Endothelial cell of umbilical vein (primary cell): ENCODE measurements at regions not wholly inside any gene's neighbourhood (a gene's known extent, or its start where the extent isn't known, plus 50 kb on each side); places are given as distances from the start of the nearest gene placed in this dataset.

Experiments used
- BruUV-seq: library from RNA; stranded (reverse); fragments of 400-500 nt; replicated peaks from 2 replicates; lab custom pipeline; 2021; lab: Mats Ljungman, UMichigan
- CTCF ChIA-PET: fragments of 300-600, 350-600 bp; sonication (Branson Sonifier 250); formaldehyde crosslinking; loops from one replicate; lab custom pipeline; 2021; ENCODE audit warnings: antibody characterized with exemption, inconsistent platforms; lab: Charles Lee
- POLR2A ChIA-PET: fragments of 300-600, 350-600 bp; sonication (Branson Sonifier 250); formaldehyde crosslinking; loops from one replicate; lab custom pipeline; 2021; ENCODE audit warnings: antibody characterized with exemption, inconsistent platforms; lab: Charles Lee
- DNase-seq: peaks from one replicate; pipeline ENCODE4 v3.0.0-alpha.2; 2011; ENCODE audit warnings: low read depth, low spot score
- FAIRE-seq: peaks from 2 replicates; lab custom pipeline; 2011; peaks lifted over from hg19 to GRCh38; lab: Jason Lieb, UNC
- H2AFZ ChIP-seq: 2 replicates; pipeline ENCODE4 v1.6.0; 2012; ENCODE audit warnings: low read depth, low read length, control low read depth, inconsistent platforms
- H3K27ac ChIP-seq: 2 replicates; pipeline ENCODE4 v1.5.1; 2011; ENCODE audit warnings: low read depth, mild to moderate bottlenecking, control low read depth, low read length, moderate library complexity; ENCODE audit not compliant: insufficient read depth
- H3K27me3 ChIP-seq, 2 experiments: 2 replicates each; pipeline versions ENCODE4 v1.6.0 to v1.6.1; 2011; ENCODE audit warnings: low read length in 2 of 2, mixed read lengths in 1 of 2; ENCODE audit not compliant: control insufficient read depth in 2 of 2, insufficient read depth in 2 of 2
- H3K36me3 ChIP-seq, 2 experiments: 2 replicates in 1 of 2; 3 replicates in 1 of 2; pipeline ENCODE4 v1.5.1; 2011; ENCODE audit warnings: low read length in 2 of 2, mild to moderate bottlenecking in 1 of 2, moderate library complexity in 1 of 2; ENCODE audit not compliant: control insufficient read depth in 2 of 2, insufficient read depth in 2 of 2; ENCODE audit errors: extremely low read depth in 1 of 2
- H3K4me1 ChIP-seq: 3 replicates; pipeline ENCODE4 v1.5.1; 2011; ENCODE audit warnings: mild to moderate bottlenecking, low read length; ENCODE audit not compliant: control insufficient read depth, insufficient read depth; ENCODE audit errors: extremely low read depth
- H3K4me2 ChIP-seq: 2 replicates; pipeline ENCODE4 v1.6.1; 2011; ENCODE audit warnings: low read length, control low read depth, mixed read lengths; ENCODE audit not compliant: insufficient read depth
- H3K4me3 ChIP-seq, 3 experiments: fragments of 200-600 bp in 1 of 3; sonication (generic), shearing (Covaris generic) in 1 of 3; replicated peaks in 1 of 3; 2 replicates each; pipeline ENCODE4 v1.5.1; 2011 to 2016; ENCODE audit warnings: control low read depth in 3 of 3, low read length in 3 of 3, mild to moderate bottlenecking in 2 of 3, inconsistent platforms in 1 of 3, low read depth in 1 of 3, moderate library complexity in 1 of 3; ENCODE audit not compliant: insufficient read depth in 1 of 3
- H3K79me2 ChIP-seq: 2 replicates; pipeline ENCODE4 v1.6.0; 2012; ENCODE audit warnings: low read length, inconsistent platforms; ENCODE audit not compliant: control insufficient read depth, insufficient read depth
- H3K9ac ChIP-seq: replicated peaks from 2 replicates; pipeline ENCODE3; 2011; ENCODE audit warnings: low read length, control low read depth; ENCODE audit not compliant: insufficient read depth; ENCODE audit errors: extremely low read depth
- H3K9me1 ChIP-seq: replicated peaks from 3 replicates; pipeline ENCODE4 v1.6.0; 2011; ENCODE audit warnings: mild to moderate bottlenecking, low read length; ENCODE audit not compliant: control insufficient read depth, insufficient read depth; ENCODE audit errors: extremely low read depth
- H3K9me3 ChIP-seq: replicated peaks from 2 replicates; pipeline ENCODE4 v1.5.1; 2012; ENCODE audit warnings: low read length, inconsistent platforms; ENCODE audit not compliant: control insufficient read depth, insufficient read depth
- H4K20me1 ChIP-seq: replicated peaks from 2 replicates; pipeline ENCODE3; 2011; ENCODE audit warnings: mild to moderate bottlenecking, low read length; ENCODE audit not compliant: control insufficient read depth, insufficient read depth; ENCODE audit errors: extremely low read depth
- CTCF ChIP-seq, 2 donors: IDR thresholded peaks; 1 replicate in 1 of 2; 2 replicates in 1 of 2; pipeline ENCODE4 v1.5.1; 2011; ENCODE audit warnings: low read length in 2 of 2, mild to moderate bottlenecking in 2 of 2, moderate library complexity in 2 of 2, control low read depth in 1 of 2, inconsistent platforms in 1 of 2, low read depth in 1 of 2; ENCODE audit not compliant: insufficient read depth in 1 of 2; ENCODE audit errors: extremely low read depth in 1 of 2
- EZH2 ChIP-seq: IDR thresholded peaks from 2 replicates; pipeline ENCODE4 v1.6.1; 2012; ENCODE audit warnings: borderline replicate concordance, low read depth, mild to moderate bottlenecking, moderate library complexity, low read length, inconsistent platforms; ENCODE audit not compliant: severe bottlenecking
- FOS ChIP-seq: IDR thresholded peaks from 2 replicates; pipeline ENCODE4 v1.6.1; 2011; ENCODE audit warnings: mild to moderate bottlenecking, low read length, moderate library complexity, borderline replicate concordance; ENCODE audit not compliant: insufficient read depth
- GATA2 ChIP-seq: IDR thresholded peaks from 2 replicates; pipeline ENCODE4 v1.7.0; 2011; ENCODE audit warnings: low read depth, mild to moderate bottlenecking, moderate library complexity, mixed read lengths, low read length; ENCODE audit not compliant: insufficient read length, insufficient read depth
- JUN ChIP-seq: IDR thresholded peaks from 2 replicates; pipeline ENCODE4 v1.6.1; 2011; ENCODE audit warnings: borderline replicate concordance, low read depth; ENCODE audit not compliant: insufficient read length, insufficient read depth
- MAX ChIP-seq: IDR thresholded peaks from 2 replicates; pipeline ENCODE4 v1.6.1; 2011; ENCODE audit not compliant: insufficient read depth, insufficient read length
- MYC ChIP-seq: IDR thresholded peaks from one replicate; pipeline ENCODE4 v1.6.1; 2011; ENCODE audit warnings: mild to moderate bottlenecking, low read depth, low read length
- POLR2A ChIP-seq: IDR thresholded peaks from 2 replicates; pipeline ENCODE4 v1.6.1; 2012; ENCODE audit warnings: low read depth, mild to moderate bottlenecking, control low read depth, low read length
- POLR2AphosphoS5 ChIP-seq: IDR thresholded peaks from 2 replicates; pipeline ENCODE4 v1.6.1; 2012; ENCODE audit warnings: low read depth, mild to moderate bottlenecking, control low read depth, low read length, moderate library complexity; ENCODE audit not compliant: insufficient read depth
- dilution Hi-C: fragments of 300-500 bp; cut with MboI; formaldehyde crosslinking; loops from one replicate; pipeline ENCODE4 v1.15.0; 2019; ENCODE audit warnings: low sequenced_read_pairs; ENCODE audit not compliant: extremely low pct_ligation_motif_present
- intact Hi-C: fragments of 100-400 bp; cut with micrococcal nuclease; formaldehyde crosslinking; loops from one replicate; pipeline ENCODE4 v1.10.0; 2022

- TF ChIP-seq MYC (no peak), FOS (no peak), POLR2A (no peak), POLR2AphosphoS5 (no peak), CTCF (IDR thresholded peaks at IDR 0.05; ENCODE audit: extremely low read depth in 1 of 2, insufficient read depth in 1 of 2, low read depth in 1 of 2, low read length in 2 of 2) (no peak), JUN (no peak), EZH2 (no peak), MAX (no peak), GATA2 (no peak)
- H3K27ac ChIP-seq = no peak overlapping the region
- H3K9ac ChIP-seq = no peak overlapping the region
- H3K27me3 ChIP-seq = no peaks in the 10 kb centered on the region
- no peaks in the 10 kb centered on the region for H3K36me3 ChIP-seq
- no peak for DNase-seq
- no TSS peak for BruUV-seq
- CTCF ChIA-PET = no interaction called here
- H4K20me1 ChIP-seq = no peaks in the 10 kb centered on the region
- intact Hi-C loops = no loop called here
- dilution Hi-C loops = no loop called here
- no peaks in the 10 kb centered on the region for H3K79me2 ChIP-seq
- H2AFZ ChIP-seq = no peak overlapping the region
- H3K9me1 ChIP-seq = no peaks in the 10 kb centered on the region
- H3K9me3 ChIP-seq = no peaks in the 10 kb centered on the region
- H3K4me1 ChIP-seq = no peaks in the 10 kb centered on the region
- H3K4me2 ChIP-seq = no peak overlapping the region
- POLR2A ChIA-PET = no interaction called here
- H3K4me3 ChIP-seq = no peak overlapping the region
- FAIRE-seq = no peak
These were observed 437.1 kb upstream of the PMFBP1 start for GRCh38 chr16:72609066-72609465.
